MM.1S (cell line): ENCODE measurements at regions not wholly inside any gene's neighbourhood (a gene's known extent, or its start where the extent isn't known, plus 50 kb on each side); places are given as distances from the start of the nearest gene placed in this dataset.

Experiments
- EZH2phosphoT487 ChIP-seq: fragments of 300-600 bp; sonication (generic); IDR thresholded peaks from 2 replicates; pipeline ENCODE4 v1.6.1; 2018; ENCODE audit warnings: antibody characterized with exemption, low read length
- TF ChIP-seq, protein P1 (sequence below): fragments of 300-600 bp; sonication (generic); IDR thresholded peaks from 2 replicates; pipeline ENCODE4 v1.5.1; 2016; ENCODE audit warnings: antibody characterized with exemption, low read length, mixed read lengths

DNA sequence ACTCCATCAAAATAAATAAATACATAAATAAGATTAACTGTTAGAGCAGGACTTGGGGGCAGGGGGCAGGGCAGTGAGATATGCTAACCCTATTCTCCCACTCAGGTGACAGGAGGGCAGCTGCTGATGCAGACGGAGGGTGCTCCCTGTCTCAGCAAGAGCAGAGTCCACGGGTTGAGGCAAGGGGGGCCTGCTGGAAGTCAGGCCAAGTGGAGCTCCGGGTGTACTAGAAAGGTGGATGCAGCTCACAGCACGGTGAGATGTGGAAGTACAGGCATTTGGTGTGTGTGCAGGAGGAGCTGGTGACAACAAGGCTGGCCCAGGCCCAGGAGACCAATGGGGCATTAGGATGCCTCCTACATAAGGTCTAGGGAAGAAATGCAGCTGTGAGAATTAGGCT lies 467.3 kb upstream of the B3GAT1 start:
- TF ChIP-seq, protein P1, sequence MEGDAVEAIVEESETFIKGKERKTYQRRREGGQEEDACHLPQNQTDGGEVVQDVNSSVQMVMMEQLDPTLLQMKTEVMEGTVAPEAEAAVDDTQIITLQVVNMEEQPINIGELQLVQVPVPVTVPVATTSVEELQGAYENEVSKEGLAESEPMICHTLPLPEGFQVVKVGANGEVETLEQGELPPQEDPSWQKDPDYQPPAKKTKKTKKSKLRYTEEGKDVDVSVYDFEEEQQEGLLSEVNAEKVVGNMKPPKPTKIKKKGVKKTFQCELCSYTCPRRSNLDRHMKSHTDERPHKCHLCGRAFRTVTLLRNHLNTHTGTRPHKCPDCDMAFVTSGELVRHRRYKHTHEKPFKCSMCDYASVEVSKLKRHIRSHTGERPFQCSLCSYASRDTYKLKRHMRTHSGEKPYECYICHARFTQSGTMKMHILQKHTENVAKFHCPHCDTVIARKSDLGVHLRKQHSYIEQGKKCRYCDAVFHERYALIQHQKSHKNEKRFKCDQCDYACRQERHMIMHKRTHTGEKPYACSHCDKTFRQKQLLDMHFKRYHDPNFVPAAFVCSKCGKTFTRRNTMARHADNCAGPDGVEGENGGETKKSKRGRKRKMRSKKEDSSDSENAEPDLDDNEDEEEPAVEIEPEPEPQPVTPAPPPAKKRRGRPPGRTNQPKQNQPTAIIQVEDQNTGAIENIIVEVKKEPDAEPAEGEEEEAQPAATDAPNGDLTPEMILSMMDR, result no peak
- TF ChIP-seq EZH2phosphoT487, result no peak
